Prostate gland (tissue), 2 donors: ENCODE measurements at regions not wholly inside any gene's neighbourhood (a gene's known extent, or its start where the extent isn't known, plus 50 kb on each side); places are given as distances from the start of the nearest gene placed in this dataset.

Experiments
- POLR2A ChIP-seq: fragments of 450-650 bp; IDR thresholded peaks from one replicate; pipeline ENCODE4 v1.6.1; 2016; ENCODE audit warnings: antibody characterized with exemption, mild to moderate bottlenecking
- TF ChIP-seq, protein P1 (sequence below), 4 experiments: fragments of 200-600 bp in 2 of 4; fragments of 450-650 bp in 2 of 4; sonication (generic) in 2 of 4; IDR thresholded peaks; 1 replicate in 3 of 4; 2 replicates in 1 of 4; pipeline ENCODE4 v1.5.1; 2016 to 2019; ENCODE audit warnings: antibody characterized with exemption in 4 of 4, mild to moderate bottlenecking in 2 of 4, moderate library complexity in 2 of 4

- TF ChIP-seq, protein P1, sequence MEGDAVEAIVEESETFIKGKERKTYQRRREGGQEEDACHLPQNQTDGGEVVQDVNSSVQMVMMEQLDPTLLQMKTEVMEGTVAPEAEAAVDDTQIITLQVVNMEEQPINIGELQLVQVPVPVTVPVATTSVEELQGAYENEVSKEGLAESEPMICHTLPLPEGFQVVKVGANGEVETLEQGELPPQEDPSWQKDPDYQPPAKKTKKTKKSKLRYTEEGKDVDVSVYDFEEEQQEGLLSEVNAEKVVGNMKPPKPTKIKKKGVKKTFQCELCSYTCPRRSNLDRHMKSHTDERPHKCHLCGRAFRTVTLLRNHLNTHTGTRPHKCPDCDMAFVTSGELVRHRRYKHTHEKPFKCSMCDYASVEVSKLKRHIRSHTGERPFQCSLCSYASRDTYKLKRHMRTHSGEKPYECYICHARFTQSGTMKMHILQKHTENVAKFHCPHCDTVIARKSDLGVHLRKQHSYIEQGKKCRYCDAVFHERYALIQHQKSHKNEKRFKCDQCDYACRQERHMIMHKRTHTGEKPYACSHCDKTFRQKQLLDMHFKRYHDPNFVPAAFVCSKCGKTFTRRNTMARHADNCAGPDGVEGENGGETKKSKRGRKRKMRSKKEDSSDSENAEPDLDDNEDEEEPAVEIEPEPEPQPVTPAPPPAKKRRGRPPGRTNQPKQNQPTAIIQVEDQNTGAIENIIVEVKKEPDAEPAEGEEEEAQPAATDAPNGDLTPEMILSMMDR (IDR thresholded peaks at IDR 0.05) = no peak
- TF ChIP-seq POLR2A = no peak
Observed at GRCh38 chr4:64551125-64551524, 141.9 kb upstream of the TECRL start.
